NCI-H1930 (cell line): ENCODE measurements at regions not wholly inside any gene's neighbourhood (a gene's known extent, or its start where the extent isn't known, plus 50 kb on each side); places are given as distances from the start of the nearest gene placed in this dataset.

Experiments used
- DNase-seq, 2 experiments: peaks; one replicate each; lab custom pipeline; 2025; lab: John Stamatoyannopoulos, UW

GRCh38 chr14:58697930-58698642 is 60.3 kb downstream of the DACT1 start:
- DNase-seq = peak; percentile 24 to 44

GRCh38 chr14:58699681-58700205 is 62.0 kb downstream of the DACT1 start:
- no peak for DNase-seq

- no peak for DNase-seq
Measured at GRCh38 chr14:58701156-58701555, 63.4 kb downstream of the DACT1 start.

DNA sequence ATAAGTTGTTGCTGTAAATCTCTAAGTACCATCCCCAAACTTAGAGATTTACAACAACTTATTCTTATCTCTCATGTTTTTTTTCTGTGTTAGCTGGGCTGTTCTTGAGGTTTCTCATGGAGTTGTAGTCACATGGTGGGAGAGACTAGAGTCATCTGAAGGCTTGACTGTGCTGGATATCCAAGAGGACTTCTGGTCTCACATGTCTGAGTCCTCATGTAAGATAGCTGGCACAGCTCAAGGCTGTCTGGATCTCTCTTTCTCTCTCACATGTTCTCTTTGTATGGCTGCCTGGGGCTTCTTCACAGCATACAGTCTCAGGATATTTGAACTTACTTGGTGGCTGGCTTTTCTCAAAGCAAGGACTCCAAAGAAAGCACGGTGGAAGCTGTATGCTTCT is 63.8 kb downstream of the DACT1 start:
- DNase-seq = no peak

DNA sequence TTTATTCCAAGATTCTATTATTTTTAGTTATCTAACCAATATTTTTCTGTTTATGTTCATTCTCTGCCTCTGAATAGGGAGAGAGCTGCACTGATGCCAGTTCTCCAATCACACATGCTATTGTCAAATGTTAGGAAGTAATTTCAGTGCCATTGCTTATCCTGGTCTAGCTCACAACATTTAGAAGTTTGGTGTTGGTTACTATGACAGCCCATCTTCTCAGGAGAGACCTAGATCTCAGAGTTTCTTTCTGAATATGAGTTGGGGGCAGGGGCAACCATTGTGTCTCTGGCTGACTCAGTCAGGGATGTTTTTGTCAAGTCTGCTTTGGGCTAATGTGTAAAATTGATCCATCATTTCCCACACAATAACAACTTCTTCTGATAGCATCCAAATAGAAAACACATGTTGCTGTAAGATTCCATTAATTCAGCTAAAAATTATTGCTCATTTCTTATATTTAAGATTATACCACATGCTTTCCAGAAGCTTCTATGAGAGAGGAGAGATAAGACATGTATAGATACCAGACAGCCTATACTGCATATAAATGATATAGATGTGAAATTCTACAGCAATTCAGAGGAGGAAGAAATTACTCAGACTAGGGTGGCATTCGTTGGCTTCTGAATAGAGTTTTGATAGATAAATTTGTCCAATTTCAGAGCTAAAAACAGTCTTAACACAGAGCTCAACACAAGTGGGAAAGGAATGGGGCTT is 64.8 kb downstream of the DACT1 start:
- DNase-seq = no peak

GRCh38 chr14:58703161-58703506 is 65.4 kb downstream of the DACT1 start:
- no peak for DNase-seq

GRCh38 chr14:58705066-58705465 is 67.3 kb downstream of the DACT1 start:
- DNase-seq = no peak

- DNase-seq = no peak
Measured at GRCh38 chr14:58707949-58708348, 70.2 kb downstream of the DACT1 start.

GRCh38 chr14:58709949-58710348 is 72.2 kb downstream of the DACT1 start:
- DNase-seq = no peak

- no peak for DNase-seq
Measured at GRCh38 chr14:58711382-58711781, 73.6 kb downstream of the DACT1 start.

DNA sequence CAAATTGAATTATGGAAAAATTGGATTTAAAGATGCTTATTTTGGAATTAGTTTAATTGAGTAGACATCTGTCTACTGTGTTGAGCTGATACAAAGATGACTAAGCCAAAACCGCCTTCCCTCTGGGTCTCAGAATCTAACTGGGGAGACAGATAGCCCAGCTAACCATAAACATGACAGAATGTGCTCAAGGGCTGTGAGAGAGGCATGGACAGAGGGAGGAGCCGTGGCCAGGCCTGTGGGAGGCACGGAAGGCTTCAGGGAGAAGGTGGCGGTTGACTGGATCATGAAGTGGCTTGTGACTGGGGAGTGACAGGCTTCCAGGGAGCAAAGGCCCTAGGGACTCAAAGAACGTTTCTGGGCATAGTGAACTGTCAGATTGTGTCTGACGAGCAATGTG is 74.6 kb downstream of the DACT1 start:
- DNase-seq = no peak

GRCh38 chr14:58713677-58714076 is 75.9 kb downstream of the DACT1 start:
- DNase-seq = no peak

GRCh38 chr14:58716706-58717105 is 78.9 kb downstream of the DACT1 start:
- no peak for DNase-seq

DNA sequence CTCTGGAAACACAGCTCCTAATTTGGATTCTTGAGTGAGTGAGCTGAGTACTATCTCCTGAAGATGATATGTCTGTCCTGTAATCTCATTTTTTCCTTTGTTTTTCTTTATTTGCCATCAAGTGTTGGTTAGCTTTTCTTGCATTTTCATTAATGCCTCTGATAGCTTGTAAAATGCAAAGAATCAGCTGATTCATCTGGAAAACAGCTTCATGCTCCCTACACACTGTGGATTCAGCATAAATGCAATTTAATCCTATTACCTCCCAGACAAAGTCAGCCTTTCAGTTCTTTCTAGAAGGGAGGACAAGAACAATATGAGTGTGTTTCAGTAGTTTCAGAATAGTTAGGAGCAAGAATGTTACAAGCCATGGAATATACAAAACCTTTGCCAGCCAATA is 79.4 kb downstream of the DACT1 start:
- DNase-seq = no peak

DNA sequence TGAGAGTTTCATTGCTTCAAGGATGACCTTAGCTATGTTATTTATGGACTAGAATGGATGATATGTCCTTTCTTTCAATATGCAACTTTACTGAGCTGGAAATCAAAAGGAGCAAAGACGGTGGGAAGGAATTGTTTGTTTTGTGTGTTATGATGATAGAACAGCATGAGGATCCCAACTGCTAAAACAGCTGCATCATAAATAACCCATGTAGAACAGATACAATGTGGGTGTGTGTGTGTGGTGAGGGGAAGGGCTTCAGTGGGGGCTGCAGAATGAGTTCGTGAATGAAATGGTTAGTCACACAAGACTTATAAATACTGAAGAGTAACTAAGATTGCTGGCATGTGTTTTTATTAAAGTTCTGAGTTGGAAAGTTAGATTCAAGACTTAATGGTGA is 80.1 kb downstream of the DACT1 start:
- DNase-seq = no peak

GRCh38 chr14:58718226-58719205 is 80.8 kb downstream of the DACT1 start:
- no peak for DNase-seq

DNA sequence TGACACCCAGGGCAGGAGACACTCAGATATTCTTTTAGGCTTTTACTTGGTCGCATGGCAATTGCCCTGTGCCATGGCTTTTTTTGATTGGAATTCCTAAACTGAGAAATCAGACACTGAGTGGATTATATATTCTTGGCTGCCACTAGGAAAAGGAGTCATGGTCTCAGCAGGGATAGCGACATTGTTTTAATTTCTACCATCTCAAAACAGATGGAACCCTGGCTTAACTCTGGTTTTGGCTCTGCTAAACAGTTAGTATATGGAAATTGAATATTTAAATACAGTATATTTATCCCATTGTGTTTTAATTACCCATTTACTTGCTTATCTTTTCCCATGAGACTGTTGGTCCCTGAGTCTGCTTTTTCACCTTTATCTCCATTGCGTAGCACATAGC is 84.0 kb downstream of the DACT1 start:
- no peak for DNase-seq

GRCh38 chr14:58722441-58722840 is 84.7 kb downstream of the DACT1 start:
- DNase-seq = no peak

- DNase-seq = no peak
Measured at GRCh38 chr14:58724206-58724605, 86.4 kb downstream of the DACT1 start.

GRCh38 chr14:58724702-58725101 is 86.9 kb downstream of the DACT1 start:
- no peak for DNase-seq

GRCh38 chr14:58725226-58725625 is 87.5 kb downstream of the DACT1 start:
- DNase-seq = no peak

GRCh38 chr14:58725871-58726270 is 88.1 kb downstream of the DACT1 start:
- no peak for DNase-seq
